Endothelial cell (in vitro differentiated cells): ENCODE measurements at regions not wholly inside any gene's neighbourhood (a gene's known extent, or its start where the extent isn't known, plus 50 kb on each side); places are given as distances from the start of the nearest gene placed in this dataset.

Experiments
- DNase-seq: peaks from one replicate; pipeline ENCODE4 v3.0.0; 2021; ENCODE audit warnings: low spot score
- H3K27ac Mint-ChIP-seq: one replicate; pipeline ENCODE4 v1.8.0; 2021; ENCODE audit warnings: mixed read lengths, inconsistent platforms; ENCODE audit not compliant: unreplicated experiment
- H3K27me3 Mint-ChIP-seq: one replicate; pipeline ENCODE4 v1.8.0; 2021; ENCODE audit warnings: mild to moderate bottlenecking, moderate library complexity, mixed read lengths, inconsistent platforms; ENCODE audit not compliant: unreplicated experiment
- H3K36me3 Mint-ChIP-seq: one replicate; pipeline ENCODE4 v1.8.0; 2021; ENCODE audit warnings: mild to moderate bottlenecking, low read depth, mixed read lengths, inconsistent platforms; ENCODE audit not compliant: unreplicated experiment
- H3K4me1 Mint-ChIP-seq: one replicate; pipeline ENCODE4 v1.8.0; 2021; ENCODE audit warnings: mild to moderate bottlenecking, mixed read lengths, inconsistent platforms; ENCODE audit not compliant: unreplicated experiment
- H3K4me3 Mint-ChIP-seq: one replicate; pipeline ENCODE4 v1.8.0; 2021; ENCODE audit warnings: mild to moderate bottlenecking, mixed read lengths, inconsistent platforms; ENCODE audit not compliant: unreplicated experiment
- H3K9me3 Mint-ChIP-seq: one replicate; pipeline ENCODE4 v1.8.0; 2021; ENCODE audit warnings: mixed read lengths, inconsistent platforms; ENCODE audit not compliant: unreplicated experiment
- TF ChIP-seq, protein P1 (sequence below): fragments of 200-600 bp; sonication (generic); IDR thresholded peaks from one replicate; pipeline ENCODE4 v1.5.0; 2021; ENCODE audit warnings: antibody characterized with exemption; ENCODE audit not compliant: unreplicated experiment

DNA sequence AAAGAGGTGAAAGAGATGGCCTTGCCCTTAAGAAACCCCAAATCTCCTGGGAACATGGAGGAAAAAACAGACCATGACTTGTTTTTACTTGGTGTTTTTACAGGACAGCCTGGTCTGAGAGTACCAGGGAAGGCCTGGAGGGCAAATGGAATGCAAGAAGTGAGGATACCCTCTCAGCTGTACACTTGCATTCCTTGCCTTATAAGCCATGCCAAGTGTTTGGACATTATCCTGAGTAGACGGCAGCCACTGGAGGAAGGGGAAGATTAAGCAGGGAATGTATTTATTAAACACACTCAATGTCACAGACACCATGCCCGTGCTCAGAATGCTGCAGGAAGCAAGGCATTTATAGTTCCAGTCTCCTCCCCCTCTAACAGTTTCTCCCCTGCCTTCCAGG, 581.4 kb downstream of the CDK5RAP2 start:
- no peaks in the 10 kb centered on the region for H3K4me1 Mint-ChIP-seq
- H3K27me3 Mint-ChIP-seq, result no peaks in the 10 kb centered on the region
- no peak overlapping the region for H3K27ac Mint-ChIP-seq
- no peaks in the 10 kb centered on the region for H3K36me3 Mint-ChIP-seq
- no peak overlapping the region for H3K4me3 Mint-ChIP-seq
- no peaks in the 10 kb centered on the region for H3K9me3 Mint-ChIP-seq
- no peak for DNase-seq
- TF ChIP-seq, protein P1, sequence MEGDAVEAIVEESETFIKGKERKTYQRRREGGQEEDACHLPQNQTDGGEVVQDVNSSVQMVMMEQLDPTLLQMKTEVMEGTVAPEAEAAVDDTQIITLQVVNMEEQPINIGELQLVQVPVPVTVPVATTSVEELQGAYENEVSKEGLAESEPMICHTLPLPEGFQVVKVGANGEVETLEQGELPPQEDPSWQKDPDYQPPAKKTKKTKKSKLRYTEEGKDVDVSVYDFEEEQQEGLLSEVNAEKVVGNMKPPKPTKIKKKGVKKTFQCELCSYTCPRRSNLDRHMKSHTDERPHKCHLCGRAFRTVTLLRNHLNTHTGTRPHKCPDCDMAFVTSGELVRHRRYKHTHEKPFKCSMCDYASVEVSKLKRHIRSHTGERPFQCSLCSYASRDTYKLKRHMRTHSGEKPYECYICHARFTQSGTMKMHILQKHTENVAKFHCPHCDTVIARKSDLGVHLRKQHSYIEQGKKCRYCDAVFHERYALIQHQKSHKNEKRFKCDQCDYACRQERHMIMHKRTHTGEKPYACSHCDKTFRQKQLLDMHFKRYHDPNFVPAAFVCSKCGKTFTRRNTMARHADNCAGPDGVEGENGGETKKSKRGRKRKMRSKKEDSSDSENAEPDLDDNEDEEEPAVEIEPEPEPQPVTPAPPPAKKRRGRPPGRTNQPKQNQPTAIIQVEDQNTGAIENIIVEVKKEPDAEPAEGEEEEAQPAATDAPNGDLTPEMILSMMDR, result no peak

DNA sequence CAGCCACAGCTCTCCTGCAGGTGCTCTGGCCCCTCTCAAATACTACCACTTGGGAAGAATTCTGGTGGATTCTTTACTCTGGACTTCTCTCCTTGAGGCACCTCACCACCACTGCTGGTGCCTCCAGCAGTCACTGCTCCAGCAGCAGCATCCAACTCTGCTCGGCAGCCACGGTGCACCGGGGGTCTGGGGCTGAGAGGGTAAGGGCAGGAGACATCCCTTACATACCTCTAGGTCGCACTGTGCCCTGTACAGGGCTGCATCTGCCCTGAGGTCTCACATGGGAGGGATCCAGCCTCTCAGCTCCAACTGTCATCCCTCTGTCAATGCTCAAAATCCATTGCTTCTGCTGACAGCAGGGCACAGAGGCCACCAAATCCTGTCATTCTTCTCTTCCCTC, 588.2 kb downstream of the CDK5RAP2 start:
- H3K27me3 Mint-ChIP-seq, result no peaks in the 10 kb centered on the region
- H3K4me1 Mint-ChIP-seq, result no peaks in the 10 kb centered on the region
- DNase-seq, result no peak
- no peak overlapping the region for H3K27ac Mint-ChIP-seq
- H3K9me3 Mint-ChIP-seq, result no peaks in the 10 kb centered on the region
- no peaks in the 10 kb centered on the region for H3K36me3 Mint-ChIP-seq
- H3K4me3 Mint-ChIP-seq, result no peak overlapping the region
- TF ChIP-seq, protein P1, result no peak

GRCh38 chr9:119986713-119987112, 593.3 kb downstream of the CDK5RAP2 start:
- TF ChIP-seq, protein P1, result no peak
- Mint-ChIP-seq H3K36me3 (no peaks in the 10 kb centered on the region), H3K27me3 (peaks cover 2% of the 10 kb centered on the region), H3K4me1 (no peaks in the 10 kb centered on the region), H3K9me3 (no peaks in the 10 kb centered on the region), H3K27ac (no peak overlapping the region), H3K4me3 (no peak overlapping the region)
- DNase-seq, result no peak

- Mint-ChIP-seq H3K27ac (no peak overlapping the region), H3K4me3 (no peak overlapping the region), H3K36me3 (no peaks in the 10 kb centered on the region), H3K9me3 (no peaks in the 10 kb centered on the region), H3K27me3 (peaks cover 2% of the 10 kb centered on the region), H3K4me1 (no peaks in the 10 kb centered on the region)
- TF ChIP-seq, protein P1, result no peak
- DNase-seq, result no peak
Measured at GRCh38 chr9:119986205-119986604, 593.8 kb downstream of the CDK5RAP2 start.

GRCh38 chr9:119974026-119974425, 604.8 kb upstream of the BRINP1 start:
- H3K4me3 Mint-ChIP-seq, result no peak overlapping the region
- H3K9me3 Mint-ChIP-seq, result no peaks in the 10 kb centered on the region
- peaks cover 2% of the 10 kb centered on the region for H3K27me3 Mint-ChIP-seq
- H3K4me1 Mint-ChIP-seq, result no peaks in the 10 kb centered on the region
- no peak for DNase-seq
- TF ChIP-seq, protein P1, result no peak
- H3K36me3 Mint-ChIP-seq, result no peaks in the 10 kb centered on the region
- no peak overlapping the region for H3K27ac Mint-ChIP-seq
